Hindlimb muscle (tissue), 1 donor: ENCODE measurements at regions not wholly inside any gene's neighbourhood (a gene's known extent, or its start where the extent isn't known, plus 50 kb on each side); places are given as distances from the start of the nearest gene placed in this dataset.

Experiments used
- DNase-seq: peaks from one replicate; pipeline ENCODE4 v3.0.0-alpha.2; 2013

GRCh38 chr11:122345586-122345985, 229.6 kb upstream of the BLID start:
- DNase-seq: peak; percentile 71

- DNase-seq: no peak
Observed at GRCh38 chr11:122344215-122344614, 228.2 kb upstream of the BLID start.

GRCh38 chr11:122343210-122343609, 227.2 kb upstream of the BLID start:
- DNase-seq: no peak

GRCh38 chr11:122342089-122342744, 226.2 kb upstream of the BLID start:
- DNase-seq: no peak

GRCh38 chr11:122341477-122341876, 225.5 kb upstream of the BLID start:
- no peak for DNase-seq

- no peak for DNase-seq
Observed at GRCh38 chr11:122340607-122341290, 224.7 kb upstream of the BLID start.

- no peak for DNase-seq
Observed at GRCh38 chr11:122339436-122340060, 223.5 kb upstream of the BLID start.

- DNase-seq: no peak
Observed at GRCh38 chr11:122337704-122338103, 221.7 kb upstream of the BLID start.

GRCh38 chr11:122337241-122337640, 221.2 kb upstream of the BLID start:
- DNase-seq: no peak

GRCh38 chr11:122336706-122337105, 220.7 kb upstream of the BLID start:
- DNase-seq: no peak

- DNase-seq: no peak
Observed at GRCh38 chr11:122334546-122335339, 218.7 kb upstream of the BLID start.

- DNase-seq: no peak
Observed at GRCh38 chr11:122333467-122333866, 217.5 kb upstream of the BLID start.

GRCh38 chr11:122331079-122331478, 215.1 kb upstream of the BLID start:
- no peak for DNase-seq

- DNase-seq: no peak
Observed at GRCh38 chr11:122330279-122330965, 214.4 kb upstream of the BLID start.

- DNase-seq: no peak
Observed at GRCh38 chr11:122327528-122327927, 211.5 kb upstream of the BLID start.

- DNase-seq: no peak
Observed at GRCh38 chr11:122323754-122324421, 207.9 kb upstream of the BLID start.

GRCh38 chr11:122322329-122322728, 206.3 kb upstream of the BLID start:
- DNase-seq: no peak

GRCh38 chr11:122320671-122321070, 204.7 kb upstream of the BLID start:
- no peak for DNase-seq

- no peak for DNase-seq
Observed at GRCh38 chr11:122319691-122320620, 203.9 kb upstream of the BLID start.

- no peak for DNase-seq
Observed at GRCh38 chr11:122319085-122319484, 203.1 kb upstream of the BLID start.

- DNase-seq: peak; percentile 55
Observed at GRCh38 chr11:122317305-122317704, 201.3 kb upstream of the BLID start.
